CD4-positive, alpha-beta memory T cell (primary cell): ENCODE measurements at regions not wholly inside any gene's neighbourhood (a gene's known extent, or its start where the extent isn't known, plus 50 kb on each side); places are given as distances from the start of the nearest gene placed in this dataset.

Experiments
- CTCF ChIA-PET: fragments of 350-600 bp; sonication (Branson Sonifier 250); formaldehyde crosslinking; loops from one replicate; lab custom pipeline; 2021; ENCODE audit warnings: inconsistent platforms; ENCODE audit not compliant: partially characterized antibody; lab: Charles Lee
- POLR2A ChIA-PET: fragments of 350-600 bp; sonication (Branson Sonifier 250); formaldehyde crosslinking; loops from one replicate; lab custom pipeline; 2021; ENCODE audit not compliant: partially characterized antibody; lab: Charles Lee
- DNase-seq, 5 donors: peaks; one replicate each; pipeline versions ENCODE4 v3.0.0 to v3.0.0-alpha.2; 2020 to 2022; ENCODE audit warnings: mixed read lengths in 1 of 5
- H3K27ac ChIP-seq: one replicate; pipeline ENCODE4 v1.7.0; 2013; ENCODE audit warnings: low read depth, low read length
- H3K27me3 ChIP-seq: 2 replicates; pipeline ENCODE4 v1.7.0; 2013; ENCODE audit warnings: mild to moderate bottlenecking, low read length, moderate library complexity; ENCODE audit not compliant: insufficient read depth
- H3K36me3 ChIP-seq: 2 replicates; pipeline ENCODE4 v1.7.0; 2013; ENCODE audit warnings: mild to moderate bottlenecking, low read length, moderate library complexity; ENCODE audit not compliant: insufficient read depth
- H3K4me1 ChIP-seq: 2 replicates; pipeline ENCODE4 v1.7.0; 2013; ENCODE audit warnings: mild to moderate bottlenecking, low read length, moderate library complexity; ENCODE audit not compliant: insufficient read depth
- H3K4me3 ChIP-seq, 2 donors: one replicate each; pipeline ENCODE4 v1.7.0; 2013; ENCODE audit warnings: low read length in 2 of 2, mild to moderate bottlenecking in 1 of 2
- H3K9me3 ChIP-seq, 2 donors: one replicate each; pipeline ENCODE4 v1.7.0; 2013; ENCODE audit warnings: low read length in 2 of 2, control low read depth in 1 of 2; ENCODE audit not compliant: control insufficient read depth in 1 of 2
- H3K27ac Mint-ChIP-seq, 7 donors: one replicate each; pipeline ENCODE4 v1.8.0; 2020 to 2021; ENCODE audit warnings: mixed read lengths in 7 of 7, mild to moderate bottlenecking in 6 of 7, inconsistent platforms in 3 of 7, moderate library complexity in 3 of 7
- H3K27me3 Mint-ChIP-seq, 2 donors: one replicate each; pipeline ENCODE4 v1.8.0; 2020 to 2021; ENCODE audit warnings: mixed read lengths in 2 of 2
- H3K36me3 Mint-ChIP-seq, 2 donors: one replicate each; pipeline ENCODE4 v1.8.0; 2020 to 2021; ENCODE audit warnings: mixed read lengths in 2 of 2, inconsistent platforms in 1 of 2, mild to moderate bottlenecking in 1 of 2
- H3K4me1 Mint-ChIP-seq, 4 donors: one replicate each; pipeline ENCODE4 v1.8.0; 2020 to 2021; ENCODE audit warnings: mixed read lengths in 4 of 4, mild to moderate bottlenecking in 1 of 4
- H3K4me3 Mint-ChIP-seq, 8 donors: one replicate each; pipeline ENCODE4 v1.8.0; 2020 to 2021; ENCODE audit warnings: mixed read lengths in 8 of 8, mild to moderate bottlenecking in 7 of 8, moderate library complexity in 6 of 8, inconsistent platforms in 3 of 8
- H3K9me3 Mint-ChIP-seq, 8 donors: one replicate each; pipeline ENCODE4 v1.8.0; 2020 to 2021; ENCODE audit warnings: mixed read lengths in 8 of 8, mild to moderate bottlenecking in 5 of 8, inconsistent platforms in 3 of 8, moderate library complexity in 1 of 8
- intact Hi-C: fragments of 100-400 bp; cut with micrococcal nuclease; formaldehyde crosslinking; loops from one replicate; pipeline ENCODE4 v1.15.1; 2023

DNA sequence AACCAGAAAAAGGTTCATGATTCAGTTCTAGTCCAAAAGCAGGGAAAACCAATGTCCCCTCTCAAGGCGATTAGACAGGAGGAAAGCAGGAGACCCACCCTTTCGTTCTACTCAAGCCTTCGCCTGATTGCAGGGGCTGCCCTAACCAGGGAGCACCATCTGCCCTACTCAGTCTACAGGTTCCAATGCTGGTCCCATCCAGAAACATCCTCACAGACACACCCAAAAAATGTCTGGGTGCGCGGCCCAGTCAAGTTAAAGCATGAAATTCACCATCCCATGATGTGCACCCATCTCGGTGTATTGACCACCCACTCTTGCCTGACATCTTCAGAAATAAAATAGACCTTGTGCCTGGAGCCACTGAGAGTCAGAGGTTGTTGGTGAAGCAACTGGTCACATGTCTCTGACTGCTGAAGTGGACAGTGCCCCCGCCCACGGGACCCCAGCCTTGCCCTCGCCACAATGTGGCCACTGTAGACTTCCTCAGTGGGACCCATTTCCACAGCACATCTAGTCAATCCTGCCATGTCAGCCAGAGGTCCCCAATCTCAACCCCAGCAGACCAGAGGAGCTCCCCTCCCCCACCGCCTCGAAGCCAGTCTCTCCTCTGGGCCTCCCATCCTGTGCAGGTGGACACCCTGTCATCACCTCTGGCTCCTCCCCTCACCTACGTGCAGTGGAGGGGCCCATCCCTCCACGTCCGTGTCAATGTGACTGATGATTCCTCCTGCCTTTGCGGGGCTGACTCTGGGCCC is 116.3 kb upstream of the PPP2R2D start:
- H3K4me1 ChIP-seq, result no peaks in the 10 kb centered on the region
- Mint-ChIP-seq H3K9me3 (peaks cover 0 to 17% (median 4%) of the 10 kb centered on the region in 8 donors), H3K4me1 (no peaks in the 10 kb centered on the region), H3K36me3 (no peaks in the 10 kb centered on the region), H3K27me3 (peaks cover 5 to 12% of the 10 kb centered on the region in 2 donors), H3K27ac (no peak overlapping the region), H3K4me3 (no peak overlapping the region)
- H3K27me3 ChIP-seq, result no peaks in the 10 kb centered on the region
- POLR2A ChIA-PET, result no interaction called here
- H3K4me3 ChIP-seq, result no peak overlapping the region
- H3K9me3 ChIP-seq, result no peaks in the 10 kb centered on the region
- H3K36me3 ChIP-seq, result no peaks in the 10 kb centered on the region
- DNase-seq, result no peak
- intact Hi-C loops, result no loop called here
- H3K27ac ChIP-seq, result no peak overlapping the region
- CTCF ChIA-PET, result no interaction called here

DNA sequence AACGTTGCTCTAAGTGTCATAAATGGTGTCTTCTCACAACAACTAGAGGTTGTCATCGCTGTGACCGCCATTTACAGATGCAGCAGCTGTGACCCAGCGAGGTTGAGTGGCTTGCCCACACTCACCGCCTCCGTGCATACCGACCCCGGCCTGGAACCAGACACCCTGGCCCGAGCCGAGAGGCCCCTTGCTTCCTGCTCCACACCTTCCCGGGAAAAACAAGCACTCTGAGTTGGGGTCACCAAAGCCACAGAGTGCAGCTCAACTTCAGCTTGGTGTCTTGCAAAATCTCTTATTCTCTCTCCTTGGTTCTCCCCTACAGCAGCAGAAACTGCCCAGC is 115.7 kb upstream of the PPP2R2D start:
- Mint-ChIP-seq H3K27me3 (peaks cover 5 to 12% of the 10 kb centered on the region in 2 donors), H3K4me1 (no peaks in the 10 kb centered on the region), H3K9me3 (peaks cover 0 to 15% (median 4%) of the 10 kb centered on the region in 8 donors), H3K4me3 (peak overlapping the region in 1 of 8 donors; percentile 7), H3K27ac (no peak overlapping the region), H3K36me3 (no peaks in the 10 kb centered on the region)
- DNase-seq, result no peak
- CTCF ChIA-PET, result no interaction called here
- Histone ChIP-seq H3K27me3 (no peaks in the 10 kb centered on the region), H3K36me3 (no peaks in the 10 kb centered on the region), H3K9me3 (no peaks in the 10 kb centered on the region), H3K27ac (no peak overlapping the region), H3K4me3 (no peak overlapping the region), H3K4me1 (no peaks in the 10 kb centered on the region)
- intact Hi-C loops, result no loop called here
- POLR2A ChIA-PET, result no interaction called here

DNA sequence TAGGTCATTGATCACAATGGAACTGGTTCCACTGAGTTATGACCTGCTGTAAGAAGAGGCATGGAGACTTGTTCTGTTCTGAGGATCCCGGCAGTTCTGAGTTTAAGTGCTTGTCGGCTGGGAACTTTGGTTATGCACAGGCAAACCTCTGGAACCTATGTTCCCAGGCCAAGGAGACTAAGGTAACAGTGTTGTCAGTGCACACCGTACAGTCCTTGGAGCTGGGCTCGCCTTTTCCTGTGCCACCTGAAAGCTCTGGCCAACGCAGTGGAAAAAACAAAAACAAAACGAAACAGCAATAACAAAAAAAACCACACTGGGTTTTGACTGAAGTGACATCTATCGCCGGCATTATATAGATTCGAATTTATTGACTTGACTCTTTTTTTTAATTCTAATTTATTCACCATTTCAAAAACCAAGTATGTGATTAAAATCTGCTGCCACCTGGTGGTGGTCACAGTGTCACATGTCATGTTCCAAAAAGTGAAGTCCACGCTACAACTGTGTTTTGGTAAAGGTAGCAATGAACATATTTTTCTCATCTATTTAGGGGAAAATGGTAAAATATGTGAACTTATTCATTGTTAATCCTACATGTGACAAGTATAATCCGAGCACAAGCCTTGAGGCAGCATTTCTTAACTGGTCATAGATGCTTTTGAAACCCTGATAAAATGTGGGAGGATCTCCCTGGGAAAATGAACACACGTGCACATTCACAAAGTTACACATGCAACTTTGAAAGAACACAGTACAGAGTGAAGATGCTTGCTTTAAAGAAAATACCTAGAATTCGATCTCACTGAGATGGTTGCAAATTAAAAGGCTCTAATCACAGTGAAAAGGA is 113.8 kb upstream of the PPP2R2D start:
- Histone ChIP-seq H3K4me1 (no peaks in the 10 kb centered on the region), H3K9me3 (no peaks in the 10 kb centered on the region), H3K27me3 (no peaks in the 10 kb centered on the region), H3K36me3 (no peaks in the 10 kb centered on the region), H3K27ac (no peak overlapping the region), H3K4me3 (no peak overlapping the region)
- ChIA-PET CTCF (interaction anchor here (1.1 kb wide), 1 partner anchor 23 kb away, joined by 3 read pairs; no protein-coding TSS in a partner anchor), POLR2A (no interaction called here)
- Mint-ChIP-seq H3K27me3 (peaks cover 9 to 16% of the 10 kb centered on the region in 2 donors), H3K4me3 (no peak overlapping the region), H3K27ac (no peak overlapping the region), H3K4me1 (no peaks in the 10 kb centered on the region), H3K9me3 (peaks cover 0 to 11% (median 3%) of the 10 kb centered on the region in 8 donors), H3K36me3 (no peaks in the 10 kb centered on the region)
- intact Hi-C loops, result no loop called here
- peak in 3 of 5 donors; percentile 1 to 15 (median 4) for DNase-seq

DNA sequence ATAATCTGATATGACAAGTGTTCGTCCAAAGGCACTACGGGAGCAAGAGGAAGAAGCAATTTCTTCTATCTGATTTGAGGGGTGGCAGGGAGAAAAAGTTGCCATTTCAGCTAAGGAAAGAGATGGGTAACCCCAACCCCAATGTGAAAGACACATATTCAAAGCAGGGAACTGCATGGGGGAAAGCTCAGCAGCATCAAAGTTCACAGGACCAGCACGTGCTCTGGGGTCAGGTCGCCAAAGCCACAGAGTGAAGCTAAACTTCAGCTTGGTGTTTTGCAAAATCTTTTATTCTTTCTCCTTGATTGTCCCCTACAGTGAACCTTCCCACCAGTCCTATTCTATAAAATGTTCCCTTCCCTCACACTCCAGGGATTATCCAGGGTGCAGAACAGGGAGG is 112.8 kb upstream of the PPP2R2D start:
- Mint-ChIP-seq H3K4me3 (no peak overlapping the region), H3K4me1 (no peaks in the 10 kb centered on the region), H3K36me3 (no peaks in the 10 kb centered on the region), H3K9me3 (peaks cover 0 to 6% (median 0%) of the 10 kb centered on the region in 8 donors), H3K27ac (no peak overlapping the region), H3K27me3 (peaks cover 9 to 16% of the 10 kb centered on the region in 2 donors)
- intact Hi-C loops, result no loop called here
- CTCF ChIA-PET, result interaction anchor here (1.1 kb wide), 1 partner anchor 24 kb away, joined by 3 read pairs; no protein-coding TSS in a partner anchor
- H3K9me3 ChIP-seq, result no peaks in the 10 kb centered on the region
- no peak overlapping the region for H3K27ac ChIP-seq
- H3K4me1 ChIP-seq, result no peaks in the 10 kb centered on the region
- no peak overlapping the region for H3K4me3 ChIP-seq
- no peaks in the 10 kb centered on the region for H3K27me3 ChIP-seq
- POLR2A ChIA-PET, result no interaction called here
- DNase-seq, result no peak
- H3K36me3 ChIP-seq, result no peaks in the 10 kb centered on the region

DNA sequence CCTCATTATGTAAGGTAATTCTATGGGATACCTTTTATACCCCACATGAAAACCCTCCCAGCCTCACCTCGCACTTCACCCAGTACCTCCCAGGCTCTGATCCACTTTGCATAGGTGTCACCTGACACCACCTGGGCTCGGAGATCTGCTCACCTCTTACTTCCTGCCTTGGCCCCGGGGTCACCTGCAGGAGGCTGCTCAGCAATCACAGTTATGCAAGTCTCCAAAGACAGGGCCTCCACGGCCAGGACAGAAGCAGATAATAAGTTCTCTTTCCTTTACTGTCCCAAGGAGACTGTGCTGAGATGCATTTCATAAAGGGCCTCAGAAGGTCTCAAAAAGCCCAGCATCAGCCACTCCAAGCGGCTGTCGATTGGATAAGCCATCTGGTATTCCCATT is 112.4 kb upstream of the PPP2R2D start:
- intact Hi-C loops, result no loop called here
- Histone ChIP-seq H3K27me3 (no peaks in the 10 kb centered on the region), H3K4me3 (no peak overlapping the region), H3K36me3 (no peaks in the 10 kb centered on the region), H3K4me1 (no peaks in the 10 kb centered on the region), H3K9me3 (no peaks in the 10 kb centered on the region), H3K27ac (no peak overlapping the region)
- ChIA-PET POLR2A (no interaction called here), CTCF (interaction anchor here (1.1 kb wide), 1 partner anchor 24 kb away, joined by 3 read pairs; no protein-coding TSS in a partner anchor)
- H3K27me3 Mint-ChIP-seq, result peaks cover 9 to 16% of the 10 kb centered on the region in 2 donors
- no peak overlapping the region for H3K27ac Mint-ChIP-seq
- no peaks in the 10 kb centered on the region for H3K4me1 Mint-ChIP-seq
- no peaks in the 10 kb centered on the region for H3K36me3 Mint-ChIP-seq
- no peak for DNase-seq
- peaks cover 0 to 6% (median 0%) of the 10 kb centered on the region in 8 donors for H3K9me3 Mint-ChIP-seq
- H3K4me3 Mint-ChIP-seq, result no peak overlapping the region

DNA sequence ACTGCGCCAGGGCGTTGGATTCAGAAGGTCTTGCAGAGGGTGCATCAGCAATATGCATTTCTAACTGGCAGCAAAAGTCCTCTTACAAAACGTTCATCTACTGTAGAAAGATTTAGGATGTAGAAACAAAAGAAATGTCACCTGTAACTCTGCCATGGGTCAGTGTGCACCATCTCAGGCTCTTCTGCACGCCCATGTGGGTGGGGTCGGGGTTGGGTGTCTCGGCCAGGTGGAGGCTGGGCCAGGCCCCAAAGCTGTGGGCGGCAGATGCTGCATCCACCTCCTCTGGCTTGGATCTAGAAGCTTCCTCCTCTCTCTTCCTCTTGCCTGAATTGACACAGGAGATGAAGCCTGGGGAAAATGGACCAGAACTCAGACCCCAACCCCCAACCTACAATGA is 111.3 kb upstream of the PPP2R2D start:
- Mint-ChIP-seq H3K27me3 (peaks cover 14 to 15% of the 10 kb centered on the region in 2 donors), H3K4me3 (no peak overlapping the region), H3K36me3 (no peaks in the 10 kb centered on the region), H3K27ac (no peak overlapping the region), H3K9me3 (peaks cover 0 to 4% (median 0%) of the 10 kb centered on the region in 8 donors), H3K4me1 (no peaks in the 10 kb centered on the region)
- Histone ChIP-seq H3K27me3 (no peaks in the 10 kb centered on the region), H3K4me1 (no peaks in the 10 kb centered on the region), H3K27ac (no peak overlapping the region), H3K36me3 (no peaks in the 10 kb centered on the region), H3K4me3 (no peak overlapping the region), H3K9me3 (no peaks in the 10 kb centered on the region)
- ChIA-PET POLR2A (no interaction called here), CTCF (no interaction called here)
- intact Hi-C loops, result no loop called here
- no peak for DNase-seq

DNA sequence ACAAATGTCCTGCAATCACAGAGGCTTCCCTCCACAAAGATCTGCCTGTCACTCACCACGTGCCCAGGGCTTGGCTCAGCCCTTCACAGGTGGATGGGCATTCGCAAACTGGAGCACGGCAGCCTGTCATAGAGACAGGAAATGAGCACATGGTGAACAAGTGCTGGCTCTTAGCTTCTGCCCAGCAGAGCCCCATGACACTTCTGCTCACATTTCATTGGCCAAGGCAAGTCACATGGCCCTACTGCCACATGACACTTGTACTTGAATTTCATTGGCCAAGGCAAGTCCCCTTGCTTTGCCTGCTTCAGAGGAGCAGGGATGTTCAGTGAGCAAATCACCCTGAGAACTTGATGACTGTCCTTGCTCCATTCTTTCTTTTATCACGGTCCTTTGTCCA is 110.8 kb upstream of the PPP2R2D start:
- Histone ChIP-seq H3K4me1 (no peaks in the 10 kb centered on the region), H3K4me3 (no peak overlapping the region), H3K36me3 (no peaks in the 10 kb centered on the region), H3K27me3 (no peaks in the 10 kb centered on the region), H3K27ac (no peak overlapping the region), H3K9me3 (no peaks in the 10 kb centered on the region)
- Mint-ChIP-seq H3K9me3 (peaks cover 0 to 2% (median 0%) of the 10 kb centered on the region in 8 donors), H3K36me3 (no peaks in the 10 kb centered on the region), H3K4me1 (no peaks in the 10 kb centered on the region), H3K4me3 (no peak overlapping the region), H3K27ac (peak overlapping the region in 1 of 7 donors; percentile 67), H3K27me3 (peaks cover 18 to 19% of the 10 kb centered on the region in 2 donors)
- ChIA-PET CTCF (no interaction called here), POLR2A (no interaction called here)
- intact Hi-C loops, result no loop called here
- DNase-seq, result no peak
